PC-9 (cell line): ENCODE measurements at regions not wholly inside any gene's neighbourhood (a gene's known extent, or its start where the extent isn't known, plus 50 kb on each side); places are given as distances from the start of the nearest gene placed in this dataset.

Experiments used
- BruUV-seq: library from RNA; stranded (reverse); fragments of 400-500 nt; replicated peaks from 2 replicates; lab custom pipeline; 2021; lab: Mats Ljungman, UMichigan
- CTCF ChIA-PET: fragments of 300-600 bp; sonication (Branson Sonifier 250); formaldehyde crosslinking; loops from one replicate; lab custom pipeline; 2022; ENCODE audit warnings: antibody characterized with exemption; lab: Charles Lee
- POLR2A ChIA-PET: fragments of 300-600 bp; sonication (Branson Sonifier 250); formaldehyde crosslinking; loops from one replicate; lab custom pipeline; 2022; ENCODE audit warnings: antibody characterized with exemption; ENCODE audit not compliant: unreplicated experiment; lab: Charles Lee
- DNase-seq, 2 experiments: peaks; one replicate each; pipeline versions ENCODE4 v3.0.0 to v3.0.0-alpha.2; 2015 to 2022; ENCODE audit warnings: mixed read lengths in 1 of 2
- H2AFZ ChIP-seq: fragments of 200-600 bp; sonication (generic); 2 replicates; pipeline ENCODE4 v1.8.1; 2017; ENCODE audit warnings: antibody characterized with exemption
- H3F3A ChIP-seq: fragments of 200-600 bp; sonication (generic); 2 replicates; pipeline ENCODE4 v1.8.1; 2017; ENCODE audit warnings: antibody characterized with exemption, mild to moderate bottlenecking, low read depth; ENCODE audit not compliant: insufficient read depth
- H3K27ac ChIP-seq: fragments of 200-600 bp; sonication (generic); 2 replicates; pipeline ENCODE4 v1.6.1; 2016; ENCODE audit warnings: mixed run types
- H3K27me3 ChIP-seq: fragments of 200-600 bp; sonication (generic); 2 replicates; pipeline ENCODE4 v1.6.1; 2016; ENCODE audit warnings: low read depth, mixed run types; ENCODE audit not compliant: insufficient read depth
- H3K36me3 ChIP-seq: fragments of 200-600 bp; sonication (generic); 2 replicates; pipeline ENCODE4 v1.6.1; 2016; ENCODE audit warnings: low read depth, mixed run types
- H3K4me1 ChIP-seq: fragments of 200-600 bp; sonication (generic); replicated peaks from 2 replicates; pipeline ENCODE4 v1.6.1; 2016; ENCODE audit warnings: mixed run types; ENCODE audit not compliant: insufficient read depth
- H3K4me2 ChIP-seq: fragments of 200-600 bp; sonication (generic); 2 replicates; pipeline ENCODE4 v1.6.1; 2017; ENCODE audit warnings: mixed run types
- H3K4me3 ChIP-seq: fragments of 200-600 bp; sonication (generic); 2 replicates; pipeline ENCODE4 v1.6.1; 2016; ENCODE audit warnings: mixed run types
- H3K79me2 ChIP-seq: fragments of 200-600 bp; sonication (generic); 2 replicates; pipeline ENCODE4 v1.6.1; 2017; ENCODE audit warnings: low read depth, mixed run types
- H3K9me2 ChIP-seq: fragments of 200-600 bp; sonication (generic); 2 replicates; pipeline ENCODE4 v1.8.1; 2017; ENCODE audit warnings: mild to moderate bottlenecking; ENCODE audit not compliant: insufficient read depth
- H3K9me3 ChIP-seq: fragments of 200-600 bp; sonication (generic); 2 replicates; pipeline ENCODE4 v1.8.1; 2016; ENCODE audit warnings: low read depth; ENCODE audit not compliant: insufficient read depth
- H4K20me1 ChIP-seq: fragments of 200-600 bp; sonication (generic); 2 replicates; pipeline ENCODE4 v1.8.1; 2017; ENCODE audit not compliant: insufficient read depth
- EZH2 ChIP-seq: fragments of 200-600 bp; sonication (generic); IDR thresholded peaks from 2 replicates; pipeline ENCODE4 v1.8.0; 2017; ENCODE audit warnings: antibody characterized with exemption, low read depth
- intact Hi-C: fragments of 100-400 bp; cut with micrococcal nuclease; formaldehyde crosslinking; loops from one replicate; pipeline ENCODE4 v1.10.0; 2022; ENCODE audit not compliant: unreplicated experiment
- TF ChIP-seq, protein P1 (sequence below): fragments of 200-600 bp; sonication (generic); conservative IDR thresholded peaks from 2 replicates; pipeline ENCODE4 v1.6.1; 2017; ENCODE audit warnings: mixed run types, antibody characterized with exemption, mild to moderate bottlenecking, moderate library complexity

DNA sequence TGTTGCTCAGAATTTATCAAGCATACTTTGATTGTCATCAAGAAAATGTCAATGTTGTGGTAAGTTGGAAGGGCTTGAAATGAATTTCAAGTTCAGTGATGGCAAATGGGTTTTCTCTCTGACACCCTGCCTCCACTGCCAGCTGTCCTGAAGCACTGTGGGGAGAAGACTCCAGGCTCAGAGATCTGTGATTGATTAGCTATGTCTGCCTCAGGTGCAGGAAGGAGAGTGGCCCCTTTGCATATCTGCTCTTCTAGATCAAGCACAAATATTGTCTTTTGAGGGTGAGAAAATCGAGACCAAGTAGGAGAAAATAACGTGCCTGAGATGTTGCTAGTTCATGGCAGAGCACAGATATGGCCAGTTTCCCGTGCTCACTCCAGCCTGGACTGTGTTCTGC, 178.8 kb upstream of the GLI2 start:
- DNase-seq = no peak

DNA sequence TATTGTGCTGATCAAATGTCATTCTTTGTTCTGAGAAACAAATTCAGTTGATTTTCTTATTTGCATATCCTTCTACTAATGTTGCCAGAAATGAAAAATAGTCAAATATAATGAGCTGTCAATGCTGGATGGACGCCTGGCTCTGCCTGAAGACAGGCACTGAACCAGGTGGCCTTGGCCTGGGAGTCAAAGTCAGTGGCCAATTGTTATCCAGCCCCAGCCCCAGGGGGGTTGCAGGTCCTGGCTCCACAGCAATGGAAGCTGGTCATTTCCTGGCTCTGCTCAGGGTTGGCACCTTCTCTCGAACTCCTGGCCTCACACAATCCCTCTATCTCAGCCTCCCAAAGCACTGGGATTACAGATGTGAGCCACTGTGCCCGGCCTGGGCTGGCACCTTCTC, 176.8 kb upstream of the GLI2 start:
- Histone ChIP-seq H3F3A (peaks cover 8% of the 10 kb centered on the region), H3K27ac (no peak overlapping the region), H3K36me3 (no peaks in the 10 kb centered on the region), H3K27me3 (no peaks in the 10 kb centered on the region), H3K4me3 (no peak overlapping the region), H3K4me2 (no peak overlapping the region), H3K9me3 (no peaks in the 10 kb centered on the region), H3K9me2 (no peaks in the 10 kb centered on the region), H2AFZ (no peak overlapping the region), H3K4me1 (peaks cover 7% of the 10 kb centered on the region), H4K20me1 (no peaks in the 10 kb centered on the region), H3K79me2 (no peaks in the 10 kb centered on the region)
- BruUV-seq = no TSS peak
- intact Hi-C loops = no loop called here
- POLR2A ChIA-PET = no interaction called here
- TF ChIP-seq, protein P1, sequence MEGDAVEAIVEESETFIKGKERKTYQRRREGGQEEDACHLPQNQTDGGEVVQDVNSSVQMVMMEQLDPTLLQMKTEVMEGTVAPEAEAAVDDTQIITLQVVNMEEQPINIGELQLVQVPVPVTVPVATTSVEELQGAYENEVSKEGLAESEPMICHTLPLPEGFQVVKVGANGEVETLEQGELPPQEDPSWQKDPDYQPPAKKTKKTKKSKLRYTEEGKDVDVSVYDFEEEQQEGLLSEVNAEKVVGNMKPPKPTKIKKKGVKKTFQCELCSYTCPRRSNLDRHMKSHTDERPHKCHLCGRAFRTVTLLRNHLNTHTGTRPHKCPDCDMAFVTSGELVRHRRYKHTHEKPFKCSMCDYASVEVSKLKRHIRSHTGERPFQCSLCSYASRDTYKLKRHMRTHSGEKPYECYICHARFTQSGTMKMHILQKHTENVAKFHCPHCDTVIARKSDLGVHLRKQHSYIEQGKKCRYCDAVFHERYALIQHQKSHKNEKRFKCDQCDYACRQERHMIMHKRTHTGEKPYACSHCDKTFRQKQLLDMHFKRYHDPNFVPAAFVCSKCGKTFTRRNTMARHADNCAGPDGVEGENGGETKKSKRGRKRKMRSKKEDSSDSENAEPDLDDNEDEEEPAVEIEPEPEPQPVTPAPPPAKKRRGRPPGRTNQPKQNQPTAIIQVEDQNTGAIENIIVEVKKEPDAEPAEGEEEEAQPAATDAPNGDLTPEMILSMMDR = no peak
- no peak for TF ChIP-seq EZH2
- CTCF ChIA-PET = no interaction called here
- DNase-seq = no peak

More for the DNA sequence above, 178.8 kb upstream of the GLI2 start:
- no peaks in the 10 kb centered on the region for H3K36me3 ChIP-seq
- H3K4me3 ChIP-seq = no peak overlapping the region
- intact Hi-C loops = no loop called here
- ChIA-PET CTCF (no interaction called here), POLR2A (no interaction called here)
- BruUV-seq = no TSS peak
- H3K9me2 ChIP-seq = no peaks in the 10 kb centered on the region
- H3K4me1 ChIP-seq = peaks cover 16% of the 10 kb centered on the region
- TF ChIP-seq, protein P1 = no peak
- TF ChIP-seq EZH2 = no peak
- no peaks in the 10 kb centered on the region for H3K9me3 ChIP-seq
- no peak overlapping the region for H3K27ac ChIP-seq
- H3K27me3 ChIP-seq = no peaks in the 10 kb centered on the region
- H4K20me1 ChIP-seq = no peaks in the 10 kb centered on the region
- no peaks in the 10 kb centered on the region for H3K79me2 ChIP-seq
- no peak overlapping the region for H3K4me2 ChIP-seq
- H3F3A ChIP-seq = peaks cover 13% of the 10 kb centered on the region; the same call in 1 of the 2 replicates
- H2AFZ ChIP-seq = no peak overlapping the region

DNA sequence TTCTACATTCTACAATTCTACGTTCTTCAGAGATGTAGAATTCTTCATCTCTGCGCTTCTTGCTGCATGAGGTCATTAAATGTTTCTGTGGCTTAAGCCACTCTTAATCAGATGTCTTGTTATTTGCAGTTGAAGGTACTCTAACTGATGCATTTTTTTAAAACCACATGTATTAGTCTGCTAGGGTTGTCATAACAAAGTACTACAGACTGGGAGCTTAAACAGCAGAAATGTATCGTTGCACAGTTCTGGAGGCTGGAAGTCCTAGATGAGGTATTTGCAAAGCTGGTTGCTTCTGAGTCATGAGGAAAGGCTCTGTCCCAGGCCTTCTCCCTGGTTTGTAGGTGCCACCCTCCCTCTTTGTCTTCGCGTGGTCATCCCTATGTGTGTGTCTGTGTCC, 176.3 kb upstream of the GLI2 start:
- no peak overlapping the region for H3K4me3 ChIP-seq
- TF ChIP-seq, protein P1 = no peak
- no peak for TF ChIP-seq EZH2
- no peak overlapping the region for H3K27ac ChIP-seq
- DNase-seq = peak; percentile 40 to 89
- H3K27me3 ChIP-seq = no peaks in the 10 kb centered on the region
- H3K9me2 ChIP-seq = no peaks in the 10 kb centered on the region
- H3K36me3 ChIP-seq = no peaks in the 10 kb centered on the region
- POLR2A ChIA-PET = interaction anchor here (0.7 kb wide), 1 partner anchor 162 kb away, joined by 3 read pairs; no protein-coding TSS in a partner anchor
- no peak overlapping the region for H2AFZ ChIP-seq
- H3F3A ChIP-seq = peaks cover 13% of the 10 kb centered on the region
- H4K20me1 ChIP-seq = no peaks in the 10 kb centered on the region
- CTCF ChIA-PET = interaction anchor here (0.6 kb wide), 1 partner anchor 376 kb away, joined by 3 read pairs; no protein-coding TSS in a partner anchor
- intact Hi-C loops = no loop called here
- peaks cover 12% of the 10 kb centered on the region for H3K4me1 ChIP-seq
- no TSS peak for BruUV-seq
- no peaks in the 10 kb centered on the region for H3K9me3 ChIP-seq
- H3K79me2 ChIP-seq = no peaks in the 10 kb centered on the region
- H3K4me2 ChIP-seq = no peak overlapping the region
